H1 (cell line): ENCODE measurements at regions not wholly inside any gene's neighbourhood (a gene's known extent, or its start where the extent isn't known, plus 50 kb on each side); places are given as distances from the start of the nearest gene placed in this dataset.

Experiments
- CTCF ChIA-PET: fragments of 300-600 bp; sonication (Branson Sonifier 250); formaldehyde crosslinking; loops from one replicate; lab custom pipeline; 2021; ENCODE audit not compliant: partially characterized antibody; lab: Charles Lee
- POLR2A ChIA-PET: fragments of 300-600 bp; sonication (Branson Sonifier 250); formaldehyde crosslinking; loops from one replicate; lab custom pipeline; 2021; ENCODE audit warnings: inconsistent platforms; ENCODE audit not compliant: partially characterized antibody; lab: Charles Lee
- DNase-seq, 2 experiments: peaks; one replicate each; pipeline versions ENCODE4 v3.0.0 to v3.0.0-alpha.2; 2010 to 2022; ENCODE audit warnings: low spot score in 2 of 2, low read depth in 1 of 2, mixed read lengths in 1 of 2
- FAIRE-seq: peaks from 2 replicates; lab custom pipeline; 2011; peaks lifted over from hg19 to GRCh38; lab: Jason Lieb, UNC
- H2AFZ ChIP-seq: 2 replicates; pipeline ENCODE4 v1.8.1; 2012; ENCODE audit warnings: low read length, inconsistent platforms
- H2AK5ac ChIP-seq: 2 replicates; pipeline ENCODE4 v1.6.1; 2013; ENCODE audit warnings: low read depth, low read length
- H2BK120ac ChIP-seq: replicated peaks from 2 replicates; pipeline ENCODE3; 2013; ENCODE audit warnings: low read depth, low read length, inconsistent platforms
- H2BK12ac ChIP-seq: 2 replicates; pipeline ENCODE4 v1.6.1; 2013; ENCODE audit warnings: low read depth, low read length
- H2BK15ac ChIP-seq: 2 replicates; pipeline ENCODE4 v1.6.1; 2013; ENCODE audit warnings: low read length
- H2BK20ac ChIP-seq: 2 replicates; pipeline ENCODE4 v1.6.1; 2013; ENCODE audit warnings: low read length
- H2BK5ac ChIP-seq: 2 replicates; pipeline ENCODE4 v1.6.1; 2013; ENCODE audit warnings: low read depth, low read length
- H3K14ac ChIP-seq: 2 replicates; pipeline ENCODE4 v1.6.1; 2013; ENCODE audit warnings: inconsistent platforms; ENCODE audit not compliant: insufficient read length
- H3K18ac ChIP-seq: 2 replicates; pipeline ENCODE4 v1.6.1; 2013; ENCODE audit warnings: low read length; ENCODE audit errors: extremely low read depth
- H3K23ac ChIP-seq: 2 replicates; pipeline ENCODE4 v1.6.1; 2013; ENCODE audit warnings: inconsistent platforms; ENCODE audit not compliant: insufficient read length
- H3K23me2 ChIP-seq: 2 replicates; pipeline ENCODE4 v1.6.1; 2013; ENCODE audit warnings: low read depth, low read length
- H3K27ac ChIP-seq: 2 replicates; pipeline ENCODE4 v1.6.1; 2011; ENCODE audit warnings: low read depth, low read length, inconsistent platforms
- H3K27me3 ChIP-seq, 4 experiments: replicated peaks in 1 of 4; 1 replicate in 1 of 4; 2 replicates in 3 of 4; pipeline versions ENCODE4 v1.6.1 to v1.8.1; 2011 to 2013; ENCODE audit warnings: low read length in 3 of 4, mild to moderate bottlenecking in 3 of 4, inconsistent platforms in 2 of 4, mixed read lengths in 2 of 4, moderate library complexity in 1 of 4; ENCODE audit not compliant: control insufficient read depth in 3 of 4, insufficient read depth in 3 of 4; ENCODE audit errors: extremely low read depth in 1 of 4
- H3K36me3 ChIP-seq, 4 experiments: 2 replicates each; pipeline versions ENCODE4 v1.6.1 to v1.8.1; 2011 to 2013; ENCODE audit warnings: mild to moderate bottlenecking in 4 of 4, low read length in 3 of 4, moderate library complexity in 2 of 4, control low read depth in 1 of 4, inconsistent platforms in 1 of 4; ENCODE audit not compliant: insufficient read depth in 4 of 4, control insufficient read depth in 2 of 4
- H3K4ac ChIP-seq: replicated peaks from 2 replicates; pipeline ENCODE3; 2013; ENCODE audit warnings: low read length, low read depth, mixed read lengths, inconsistent platforms; ENCODE audit not compliant: insufficient read length
- H3K4me1 ChIP-seq, 4 experiments: replicated peaks in 1 of 4; 1 replicate in 1 of 4; 2 replicates in 3 of 4; pipeline versions ENCODE4 v1.6.1 to v1.8.1; 2011 to 2013; ENCODE audit warnings: low read length in 3 of 4, inconsistent platforms in 2 of 4, mixed read lengths in 1 of 4; ENCODE audit not compliant: insufficient read depth in 4 of 4, control insufficient read depth in 3 of 4
- H3K4me2 ChIP-seq, 2 experiments: 2 replicates each; pipeline versions ENCODE4 v1.6.1 to v1.8.1; 2011 to 2013; ENCODE audit warnings: low read depth in 2 of 2, low read length in 2 of 2, control low read depth in 1 of 2, inconsistent platforms in 1 of 2, mild to moderate bottlenecking in 1 of 2; ENCODE audit not compliant: insufficient read depth in 1 of 2
- H3K4me3 ChIP-seq, 4 experiments: fragments of 200-600, 300-600 bp in 1 of 4; sonication (generic), shearing (Covaris generic), sonication (Bioruptor Twin) in 1 of 4; 2 replicates each; pipeline versions ENCODE4 v1.5.1 to v1.8.1; 2011 to 2016; ENCODE audit warnings: low read length in 4 of 4, low read depth in 3 of 4, control low read depth in 2 of 4, inconsistent platforms in 2 of 4, mild to moderate bottlenecking in 2 of 4, mixed read lengths in 1 of 4, moderate library complexity in 1 of 4; ENCODE audit not compliant: insufficient read depth in 2 of 4; ENCODE audit errors: extremely low read depth in 1 of 4
- H3K56ac ChIP-seq: replicated peaks from 2 replicates; pipeline ENCODE3; 2013; ENCODE audit warnings: low read depth, mild to moderate bottlenecking, mixed read lengths, low read length, inconsistent platforms; ENCODE audit not compliant: insufficient read length
- H3K79me1 ChIP-seq: 2 replicates; pipeline ENCODE4 v1.6.1; 2013; ENCODE audit warnings: low read depth, low read length, control low read depth
- H3K79me2 ChIP-seq, 2 experiments: 2 replicates each; pipeline versions ENCODE4 v1.6.1 to v1.8.1; 2012 to 2013; ENCODE audit warnings: low read length in 2 of 2, mild to moderate bottlenecking in 2 of 2, inconsistent platforms in 1 of 2; ENCODE audit not compliant: insufficient read depth in 2 of 2, control insufficient read depth in 1 of 2
- H3K9ac ChIP-seq, 4 experiments: replicated peaks in 1 of 4; 1 replicate in 1 of 4; 2 replicates in 3 of 4; pipeline versions ENCODE4 v1.6.1 to v1.8.1; 2011 to 2013; ENCODE audit warnings: low read depth in 3 of 4, low read length in 3 of 4, control low read depth in 2 of 4, mild to moderate bottlenecking in 2 of 4, moderate library complexity in 2 of 4, inconsistent platforms in 1 of 4; ENCODE audit errors: extremely low read depth in 1 of 4
- H3K9me3 ChIP-seq, 2 experiments: 2 replicates each; pipeline versions ENCODE4 v1.6.1 to v1.8.1; 2012 to 2013; ENCODE audit warnings: mild to moderate bottlenecking in 2 of 2, moderate library complexity in 2 of 2, control low read depth in 1 of 2, inconsistent platforms in 1 of 2, low read depth in 1 of 2, low read length in 1 of 2, mixed read lengths in 1 of 2; ENCODE audit not compliant: insufficient read depth in 2 of 2
- H4K20me1 ChIP-seq, 2 experiments: replicated peaks in 1 of 2; 2 replicates each; pipeline versions ENCODE3 to v1.8.1; 2011 to 2013; ENCODE audit warnings: inconsistent platforms in 2 of 2, low read length in 2 of 2, mild to moderate bottlenecking in 1 of 2; ENCODE audit not compliant: insufficient read depth in 2 of 2, control insufficient read depth in 1 of 2
- H4K5ac ChIP-seq: 2 replicates; pipeline ENCODE4 v1.6.1; 2013; ENCODE audit warnings: low read length, low read depth, mixed read lengths, inconsistent platforms; ENCODE audit not compliant: insufficient read length
- H4K8ac ChIP-seq: 2 replicates; pipeline ENCODE4 v1.8.0; 2013; ENCODE audit warnings: mild to moderate bottlenecking, moderate library complexity, low read length, inconsistent platforms; ENCODE audit not compliant: insufficient read depth; ENCODE audit errors: extremely low read depth
- H4K91ac ChIP-seq: replicated peaks from 2 replicates; pipeline ENCODE3; 2013; ENCODE audit warnings: low read length, mixed read lengths, inconsistent platforms; ENCODE audit not compliant: insufficient read length
- CHD1 ChIP-seq: IDR thresholded peaks from 2 replicates; pipeline ENCODE4 v1.6.1; 2012; ENCODE audit warnings: low read depth, low read length, improper control_type of control experiment
- GABPA ChIP-seq: IDR thresholded peaks from 2 replicates; pipeline ENCODE4 v1.6.1; 2011; ENCODE audit warnings: mild to moderate bottlenecking, low read length, moderate library complexity, borderline replicate concordance; ENCODE audit not compliant: insufficient read depth
- JUND ChIP-seq: IDR thresholded peaks from 2 replicates; pipeline ENCODE4 v1.6.1; 2011; ENCODE audit warnings: mild to moderate bottlenecking, improper control_type of control experiment, low read length
- NRF1 ChIP-seq: IDR thresholded peaks from 2 replicates; pipeline ENCODE4 v1.6.1; 2011; ENCODE audit warnings: mild to moderate bottlenecking, low read depth, low read length, improper control_type of control experiment
- SP2 ChIP-seq: IDR thresholded peaks from 2 replicates; pipeline ENCODE4 v1.6.1; 2012; ENCODE audit warnings: mild to moderate bottlenecking, low read length, inconsistent platforms
- SP4 ChIP-seq: IDR thresholded peaks from 2 replicates; pipeline ENCODE4 v1.6.1; 2012; ENCODE audit warnings: low read length, inconsistent platforms
- WGBS, 2 experiments: shearing (Covaris generic) in 1 of 2; methylation state at CpG; one replicate each; pipeline versions ENCODE4 v1.1.6 to v1.1.7; 2013 to 2015; ENCODE audit warnings: low lambda C conversion rate in 2 of 2, mixed read lengths in 2 of 2, inconsistent platforms in 1 of 2, low coverage in 1 of 2, missing lambda C conversion rate in 1 of 2; ENCODE audit not compliant: insufficient replicate concordance in 2 of 2, insufficient coverage in 1 of 2, insufficient read length in 1 of 2; ENCODE audit errors: extremely low coverage in 1 of 2, missing lambda C conversion rate in 1 of 2; 5-methylcytosine and 5-hydroxymethylcytosine counted together
- TF ChIP-seq, protein P1 (sequence below): IDR thresholded peaks from 2 replicates; pipeline ENCODE4 v1.6.1; 2012; ENCODE audit warnings: inconsistent platforms

DNA sequence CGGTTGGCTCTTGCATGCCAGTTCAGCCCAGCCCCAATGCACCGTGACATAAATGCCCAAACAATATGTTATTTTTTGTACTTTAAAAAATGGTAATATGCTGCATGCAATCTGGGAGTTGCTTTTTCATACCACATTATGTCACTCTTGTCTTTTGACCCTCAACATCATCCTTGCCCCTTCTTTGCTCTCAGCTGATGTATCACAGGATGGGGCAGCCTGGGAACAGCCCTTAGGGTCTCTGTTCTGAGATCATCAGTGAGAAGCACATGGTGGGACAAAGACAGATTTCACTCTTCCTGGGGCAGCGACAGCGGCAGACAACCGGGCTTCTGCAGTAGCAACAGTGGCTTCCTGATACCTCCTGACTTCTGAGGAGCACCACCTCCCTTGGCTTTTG is 79.5 kb downstream of the SETD4 start:
- no peak overlapping the region for H2BK15ac ChIP-seq
- H2AFZ ChIP-seq, result no peak overlapping the region
- DNase-seq, result no peak
- no peak overlapping the region for H3K9ac ChIP-seq
- H3K4me1 ChIP-seq, result no peaks in the 10 kb centered on the region
- no peak overlapping the region for H2AK5ac ChIP-seq
- no peak overlapping the region for H3K4me2 ChIP-seq
- H3K9me3 ChIP-seq, result no peaks in the 10 kb centered on the region
- H2BK5ac ChIP-seq, result no peak overlapping the region
- no peak overlapping the region for H4K8ac ChIP-seq
- no peaks in the 10 kb centered on the region for H3K79me2 ChIP-seq
- no peak overlapping the region for H3K14ac ChIP-seq
- H3K56ac ChIP-seq, result no peak overlapping the region
- CTCF ChIA-PET, result interaction anchor here (1.1 kb wide), 1 partner anchor 46 kb away, joined by 3 read pairs; no protein-coding TSS in a partner anchor
- no peak for FAIRE-seq
- no peak overlapping the region for H3K4me3 ChIP-seq
- no peak overlapping the region for H3K4ac ChIP-seq
- no peak overlapping the region for H2BK20ac ChIP-seq
- WGBS, 2 experiments, result 83% methylated on average over 5 of the region's 5 CpGs; no CpG with 5 or more reads in 1 of the 2 experiments
- H3K79me1 ChIP-seq, result no peaks in the 10 kb centered on the region
- H3K27ac ChIP-seq, result no peak overlapping the region
- POLR2A ChIA-PET, result no interaction called here
- no peaks in the 10 kb centered on the region for H3K36me3 ChIP-seq
- no peak overlapping the region for H4K5ac ChIP-seq
- H3K23ac ChIP-seq, result no peak overlapping the region
- H3K27me3 ChIP-seq, result no peaks in the 10 kb centered on the region
- H2BK12ac ChIP-seq, result no peak overlapping the region
- H4K20me1 ChIP-seq, result no peaks in the 10 kb centered on the region
- H2BK120ac ChIP-seq, result no peak overlapping the region
- no peak overlapping the region for H4K91ac ChIP-seq
- TF ChIP-seq JUND (no peak), NRF1 (no peak), SP4 (no peak), CHD1 (no peak), SP2 (no peak), GABPA (no peak)
- TF ChIP-seq, protein P1, sequence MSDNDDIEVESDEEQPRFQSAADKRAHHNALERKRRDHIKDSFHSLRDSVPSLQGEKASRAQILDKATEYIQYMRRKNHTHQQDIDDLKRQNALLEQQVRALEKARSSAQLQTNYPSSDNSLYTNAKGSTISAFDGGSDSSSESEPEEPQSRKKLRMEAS, result no peak
- TF ChIP-seq, all 59 proteins: peak for 0
- Histone ChIP-seq H3K18ac (no peak overlapping the region), H3K23me2 (no peaks in the 10 kb centered on the region)
